ENCODE measurements at regions not wholly inside any gene's neighbourhood (a gene's known extent, or its start where the extent isn't known, plus 50 kb on each side); places are given as distances from the start of the nearest gene placed in this dataset.

DNA sequence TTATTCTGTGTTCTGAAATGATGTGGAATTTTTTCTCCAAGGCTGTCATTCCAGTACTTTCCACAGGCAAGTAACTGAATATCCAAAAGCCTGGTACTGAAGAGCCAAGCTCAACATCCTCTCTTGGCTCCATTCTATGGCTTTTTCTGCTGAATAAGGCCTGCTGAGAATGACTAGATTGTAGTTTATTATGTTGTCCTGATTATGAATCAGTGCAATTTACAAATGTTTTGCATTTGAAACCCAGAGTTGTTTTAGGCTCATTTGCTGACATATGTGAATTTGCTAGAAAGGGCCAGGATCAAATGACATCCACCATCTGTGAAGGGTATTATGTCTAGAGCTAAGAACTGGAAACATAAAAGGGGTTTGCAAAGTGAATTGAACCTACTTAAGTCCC lies 596.6 kb downstream of the KCTD12 start:
- H3K9me3 ChIP-seq (replicated peaks; ENCODE audit: control insufficient read depth, insufficient read depth, low read length), result no peaks in the 10 kb centered on the region
- H3K79me2 ChIP-seq (ENCODE audit: control insufficient read depth, insufficient read depth, low read length), result no peaks in the 10 kb centered on the region
- no TSS peak for BruUV-seq (replicated peaks)
- H3K9ac ChIP-seq (replicated peaks; ENCODE audit: extremely low read depth, insufficient read depth, low read length), result no peak overlapping the region
- no peaks in the 10 kb centered on the region for H3K9me1 ChIP-seq (replicated peaks; ENCODE audit: control insufficient read depth, extremely low read depth, insufficient read depth, low read length)
- H2AFZ ChIP-seq (ENCODE audit: low read depth, low read length), result no peak overlapping the region
- H3K4me2 ChIP-seq (ENCODE audit: insufficient read depth, low read length), result no peak overlapping the region
- H3K4me1 ChIP-seq (ENCODE audit: control insufficient read depth, extremely low read depth, insufficient read depth, low read length), result peaks cover 12% of the 10 kb centered on the region
- no peaks in the 10 kb centered on the region for H3K36me3 ChIP-seq (ENCODE audit: control insufficient read depth in 2 of 2, extremely low read depth in 1 of 2, insufficient read depth in 2 of 2, low read length in 2 of 2)
- H3K27ac ChIP-seq (ENCODE audit: insufficient read depth, low read depth, low read length), result no peak overlapping the region
- DNase-seq (ENCODE audit: low read depth, low spot score) (no peak), FAIRE-seq (no peak)
- intact Hi-C loops (cut with micrococcal nuclease), result no loop called here
- no peaks in the 10 kb centered on the region for H4K20me1 ChIP-seq (replicated peaks; ENCODE audit: control insufficient read depth, extremely low read depth, insufficient read depth, low read length)
- no peak overlapping the region for H3K4me3 ChIP-seq (replicated peaks in 1 of 3; ENCODE audit: insufficient read depth in 1 of 3, low read depth in 1 of 3, low read length in 3 of 3)
- POLR2A ChIA-PET, result no interaction called here
- CTCF ChIA-PET, result interaction anchor here (1.2 kb wide), 1 partner anchor 12 kb away, joined by 3 read pairs; no protein-coding TSS in a partner anchor
- dilution Hi-C loops (cut with MboI; ENCODE audit: extremely low pct_ligation_motif_present, low sequenced_read_pairs), result no loop called here
- H3K27me3 ChIP-seq (ENCODE audit: control insufficient read depth in 2 of 2, insufficient read depth in 2 of 2, low read length in 2 of 2), result no peaks in the 10 kb centered on the region
- TF ChIP-seq, protein P1, sequence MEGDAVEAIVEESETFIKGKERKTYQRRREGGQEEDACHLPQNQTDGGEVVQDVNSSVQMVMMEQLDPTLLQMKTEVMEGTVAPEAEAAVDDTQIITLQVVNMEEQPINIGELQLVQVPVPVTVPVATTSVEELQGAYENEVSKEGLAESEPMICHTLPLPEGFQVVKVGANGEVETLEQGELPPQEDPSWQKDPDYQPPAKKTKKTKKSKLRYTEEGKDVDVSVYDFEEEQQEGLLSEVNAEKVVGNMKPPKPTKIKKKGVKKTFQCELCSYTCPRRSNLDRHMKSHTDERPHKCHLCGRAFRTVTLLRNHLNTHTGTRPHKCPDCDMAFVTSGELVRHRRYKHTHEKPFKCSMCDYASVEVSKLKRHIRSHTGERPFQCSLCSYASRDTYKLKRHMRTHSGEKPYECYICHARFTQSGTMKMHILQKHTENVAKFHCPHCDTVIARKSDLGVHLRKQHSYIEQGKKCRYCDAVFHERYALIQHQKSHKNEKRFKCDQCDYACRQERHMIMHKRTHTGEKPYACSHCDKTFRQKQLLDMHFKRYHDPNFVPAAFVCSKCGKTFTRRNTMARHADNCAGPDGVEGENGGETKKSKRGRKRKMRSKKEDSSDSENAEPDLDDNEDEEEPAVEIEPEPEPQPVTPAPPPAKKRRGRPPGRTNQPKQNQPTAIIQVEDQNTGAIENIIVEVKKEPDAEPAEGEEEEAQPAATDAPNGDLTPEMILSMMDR (IDR thresholded peaks at IDR 0.05; ENCODE audit: extremely low read depth in 1 of 2, insufficient read depth in 1 of 2, low read depth in 1 of 2, low read length in 2 of 2), result no peak

DNA sequence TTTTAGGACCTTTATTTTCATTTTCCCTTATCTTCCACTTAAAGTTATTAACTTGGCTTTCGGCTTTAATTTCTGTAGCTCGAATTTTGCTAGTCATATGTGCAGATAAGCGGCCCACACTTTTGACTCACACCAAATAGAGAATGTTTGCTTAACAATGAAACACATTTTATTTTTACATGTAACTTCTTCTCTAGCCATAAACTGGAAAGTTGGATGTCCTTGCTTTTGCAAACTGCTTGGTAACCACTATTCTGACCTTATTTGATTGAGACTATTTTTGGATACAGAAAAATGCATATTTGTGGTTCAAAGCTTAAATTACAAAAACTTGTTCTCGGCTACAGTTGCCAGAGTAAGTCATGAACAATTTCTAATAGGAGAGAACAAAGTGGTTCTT lies 600.0 kb downstream of the KCTD12 start:
- Histone ChIP-seq H3K27me3 (ENCODE audit: control insufficient read depth in 2 of 2, insufficient read depth in 2 of 2, low read length in 2 of 2) (no peaks in the 10 kb centered on the region), H2AFZ (ENCODE audit: low read depth, low read length) (no peak overlapping the region)

More for the DNA sequence above, 600.0 kb downstream of the KCTD12 start:
- no peak overlapping the region for H3K9ac ChIP-seq (replicated peaks; ENCODE audit: extremely low read depth, insufficient read depth, low read length)
- no peaks in the 10 kb centered on the region for H4K20me1 ChIP-seq (replicated peaks; ENCODE audit: control insufficient read depth, extremely low read depth, insufficient read depth, low read length)
- H3K4me3 ChIP-seq (replicated peaks in 1 of 3; ENCODE audit: insufficient read depth in 1 of 3, low read depth in 1 of 3, low read length in 3 of 3), result no peak overlapping the region
- no TSS peak for BruUV-seq (replicated peaks)
- H3K27ac ChIP-seq (ENCODE audit: insufficient read depth, low read depth, low read length), result no peak overlapping the region
- no peaks in the 10 kb centered on the region for H3K4me1 ChIP-seq (ENCODE audit: control insufficient read depth, extremely low read depth, insufficient read depth, low read length)
- FAIRE-seq, result no peak
- TF ChIP-seq FOS (IDR thresholded peaks at IDR 0.05; ENCODE audit: borderline replicate concordance, insufficient read depth, low read length) (no peak), JUN (IDR thresholded peaks at IDR 0.05; ENCODE audit: borderline replicate concordance, insufficient read depth, insufficient read length, low read depth) (no peak), POLR2A (IDR thresholded peaks at IDR 0.05; ENCODE audit: low read depth, low read length) (no peak), GATA2 (IDR thresholded peaks at IDR 0.05; ENCODE audit: insufficient read depth, insufficient read length, low read depth, low read length) (no peak), POLR2AphosphoS5 (IDR thresholded peaks at IDR 0.05; ENCODE audit: insufficient read depth, low read depth, low read length) (no peak), EZH2 (IDR thresholded peaks at IDR 0.05; ENCODE audit: borderline replicate concordance, low read depth, low read length, severe bottlenecking) (no peak), MYC (IDR thresholded peaks at IDR 0.05; ENCODE audit: low read depth, low read length) (no peak)
- TF ChIP-seq, protein P2, sequence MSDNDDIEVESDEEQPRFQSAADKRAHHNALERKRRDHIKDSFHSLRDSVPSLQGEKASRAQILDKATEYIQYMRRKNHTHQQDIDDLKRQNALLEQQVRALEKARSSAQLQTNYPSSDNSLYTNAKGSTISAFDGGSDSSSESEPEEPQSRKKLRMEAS (IDR thresholded peaks at IDR 0.05; ENCODE audit: insufficient read depth, insufficient read length), result no peak
- TF ChIP-seq, protein P1 (IDR thresholded peaks at IDR 0.05; ENCODE audit: extremely low read depth in 1 of 2, insufficient read depth in 1 of 2, low read depth in 1 of 2, low read length in 2 of 2), result no peak
- ChIA-PET POLR2A (no interaction called here), CTCF (no interaction called here)
- no peaks in the 10 kb centered on the region for H3K9me1 ChIP-seq (replicated peaks; ENCODE audit: control insufficient read depth, extremely low read depth, insufficient read depth, low read length)
- no peaks in the 10 kb centered on the region for H3K9me3 ChIP-seq (replicated peaks; ENCODE audit: control insufficient read depth, insufficient read depth, low read length)
- H3K36me3 ChIP-seq (ENCODE audit: control insufficient read depth in 2 of 2, extremely low read depth in 1 of 2, insufficient read depth in 2 of 2, low read length in 2 of 2), result no peaks in the 10 kb centered on the region
- intact Hi-C loops (cut with micrococcal nuclease) (no loop called here), dilution Hi-C loops (cut with MboI; ENCODE audit: extremely low pct_ligation_motif_present, low sequenced_read_pairs) (no loop called here)
- no peak overlapping the region for H3K4me2 ChIP-seq (ENCODE audit: insufficient read depth, low read length)
- no peak for DNase-seq (ENCODE audit: low read depth, low spot score)
- H3K79me2 ChIP-seq (ENCODE audit: control insufficient read depth, insufficient read depth, low read length), result no peaks in the 10 kb centered on the region

Measured in endothelial cell of umbilical vein (primary cell).